ENCODE measurements at regions not wholly inside any gene's neighbourhood (a gene's known extent, or its start where the extent isn't known, plus 50 kb on each side); places are given as distances from the start of the nearest gene placed in this dataset.

DNA sequence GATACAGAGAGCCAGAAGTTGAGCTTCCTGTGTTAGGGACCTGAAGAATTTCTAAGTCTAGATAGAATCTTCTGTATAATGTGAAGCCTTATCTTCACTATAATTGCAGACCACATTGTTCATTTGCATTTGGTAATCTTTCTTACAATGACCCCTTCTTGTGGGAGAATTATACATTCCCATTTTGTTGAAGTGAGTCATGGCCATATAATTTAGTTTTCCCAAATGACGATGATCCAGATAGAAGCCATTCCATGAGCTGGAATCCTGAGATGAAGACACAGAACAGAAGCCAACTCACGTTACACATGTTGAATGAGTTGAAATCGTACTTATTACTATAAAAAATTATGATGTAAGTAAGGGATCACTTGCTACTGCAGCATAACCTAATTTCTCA, 187.8 kb downstream of the TUSC7 start:
- Mint-ChIP-seq H3K27ac (no peak overlapping the region), H3K36me3 (ENCODE audit: low read depth) (no peaks in the 10 kb centered on the region), H3K9me3 (no peaks in the 10 kb centered on the region), H3K4me1 (no peaks in the 10 kb centered on the region), H3K4me3 (no peak overlapping the region), H3K27me3 (ENCODE audit: low read depth, poor library complexity) (peaks cover 5% of the 10 kb centered on the region)
- no peak for DNase-seq
- TF ChIP-seq, protein P1, sequence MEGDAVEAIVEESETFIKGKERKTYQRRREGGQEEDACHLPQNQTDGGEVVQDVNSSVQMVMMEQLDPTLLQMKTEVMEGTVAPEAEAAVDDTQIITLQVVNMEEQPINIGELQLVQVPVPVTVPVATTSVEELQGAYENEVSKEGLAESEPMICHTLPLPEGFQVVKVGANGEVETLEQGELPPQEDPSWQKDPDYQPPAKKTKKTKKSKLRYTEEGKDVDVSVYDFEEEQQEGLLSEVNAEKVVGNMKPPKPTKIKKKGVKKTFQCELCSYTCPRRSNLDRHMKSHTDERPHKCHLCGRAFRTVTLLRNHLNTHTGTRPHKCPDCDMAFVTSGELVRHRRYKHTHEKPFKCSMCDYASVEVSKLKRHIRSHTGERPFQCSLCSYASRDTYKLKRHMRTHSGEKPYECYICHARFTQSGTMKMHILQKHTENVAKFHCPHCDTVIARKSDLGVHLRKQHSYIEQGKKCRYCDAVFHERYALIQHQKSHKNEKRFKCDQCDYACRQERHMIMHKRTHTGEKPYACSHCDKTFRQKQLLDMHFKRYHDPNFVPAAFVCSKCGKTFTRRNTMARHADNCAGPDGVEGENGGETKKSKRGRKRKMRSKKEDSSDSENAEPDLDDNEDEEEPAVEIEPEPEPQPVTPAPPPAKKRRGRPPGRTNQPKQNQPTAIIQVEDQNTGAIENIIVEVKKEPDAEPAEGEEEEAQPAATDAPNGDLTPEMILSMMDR (IDR thresholded peaks at IDR 0.05) = no peak

DNA sequence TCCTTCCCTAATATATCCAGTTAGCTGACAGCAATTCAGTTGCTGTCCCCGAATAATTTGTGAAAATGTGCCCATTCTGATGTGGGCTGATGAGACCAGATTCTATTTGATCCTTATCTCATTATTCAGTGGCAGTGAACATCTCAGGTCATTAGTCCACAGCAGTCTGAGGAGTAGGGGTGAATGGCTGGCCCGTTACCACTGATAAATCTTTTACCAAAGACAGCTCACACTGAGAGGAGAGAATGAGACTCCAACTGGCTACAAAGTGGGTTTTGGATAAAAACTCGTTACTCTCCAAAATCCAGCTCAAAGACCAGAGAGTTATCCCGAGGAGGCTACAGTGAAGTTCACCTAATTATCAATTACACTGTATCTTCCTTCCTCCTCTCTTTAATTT, 189.7 kb downstream of the TUSC7 start:
- Mint-ChIP-seq H3K9me3 (no peaks in the 10 kb centered on the region), H3K36me3 (ENCODE audit: low read depth) (no peaks in the 10 kb centered on the region), H3K4me3 (no peak overlapping the region), H3K4me1 (no peaks in the 10 kb centered on the region), H3K27ac (no peak overlapping the region), H3K27me3 (ENCODE audit: low read depth, poor library complexity) (peaks cover 4% of the 10 kb centered on the region)
- TF ChIP-seq, protein P1 (IDR thresholded peaks at IDR 0.05) = no peak
- no peak for DNase-seq

DNA sequence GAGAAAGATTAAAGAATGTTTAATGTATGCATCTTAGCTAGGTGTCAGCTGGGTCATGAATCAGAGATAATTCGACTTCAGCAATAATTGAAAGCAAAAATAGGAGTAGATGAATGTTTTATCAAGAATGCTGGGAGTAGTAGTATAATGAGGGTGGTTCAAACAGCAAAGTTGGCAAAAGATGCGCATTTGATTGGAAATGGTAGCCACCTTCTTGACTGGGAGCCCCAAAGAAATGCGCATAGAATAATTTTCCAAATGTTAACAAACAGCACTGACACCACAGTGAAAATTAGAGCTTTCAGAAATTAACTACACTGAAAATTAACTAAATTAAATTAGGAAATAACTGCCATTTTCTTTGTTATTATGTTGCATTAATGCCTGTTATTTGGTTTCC, 195.8 kb downstream of the TUSC7 start:
- peaks cover 5% of the 10 kb centered on the region for H3K9me3 Mint-ChIP-seq
- DNase-seq = no peak
- TF ChIP-seq, protein P1 (IDR thresholded peaks at IDR 0.05) = no peak
- no peak overlapping the region for H3K4me3 Mint-ChIP-seq
- no peaks in the 10 kb centered on the region for H3K4me1 Mint-ChIP-seq
- peaks cover 4% of the 10 kb centered on the region for H3K27me3 Mint-ChIP-seq (ENCODE audit: low read depth, poor library complexity)
- H3K27ac Mint-ChIP-seq = no peak overlapping the region
- no peaks in the 10 kb centered on the region for H3K36me3 Mint-ChIP-seq (ENCODE audit: low read depth)

DNA sequence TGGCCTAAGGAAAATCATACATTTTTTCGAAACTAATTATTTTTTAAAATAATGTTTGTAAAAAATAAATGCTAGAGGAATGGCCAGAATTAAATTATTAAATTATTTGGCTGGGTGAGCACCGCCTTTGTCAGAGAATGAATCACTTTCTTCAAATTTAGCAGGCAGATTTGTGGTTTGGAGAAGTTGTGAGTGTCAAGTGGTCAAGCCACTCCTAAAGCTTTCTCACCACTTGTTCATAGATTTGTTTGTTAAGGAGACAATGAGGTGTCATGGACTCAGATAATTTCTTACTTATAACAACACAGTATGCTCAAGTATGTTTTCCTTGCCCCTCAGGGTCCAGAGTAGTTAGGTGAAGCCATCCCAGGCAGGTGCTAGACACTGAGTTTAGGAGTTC, 196.2 kb downstream of the TUSC7 start:
- Mint-ChIP-seq H3K36me3 (ENCODE audit: low read depth) (no peaks in the 10 kb centered on the region), H3K4me1 (no peaks in the 10 kb centered on the region), H3K27ac (no peak overlapping the region), H3K27me3 (ENCODE audit: low read depth, poor library complexity) (peaks cover 4% of the 10 kb centered on the region), H3K9me3 (peaks cover 5% of the 10 kb centered on the region), H3K4me3 (no peak overlapping the region)
- DNase-seq = no peak
- TF ChIP-seq, protein P1 (IDR thresholded peaks at IDR 0.05) = no peak

- Mint-ChIP-seq H3K4me3 (no peak overlapping the region), H3K27ac (no peak overlapping the region), H3K27me3 (ENCODE audit: low read depth, poor library complexity) (no peaks in the 10 kb centered on the region), H3K9me3 (peaks cover 5% of the 10 kb centered on the region), H3K4me1 (no peaks in the 10 kb centered on the region), H3K36me3 (ENCODE audit: low read depth) (no peaks in the 10 kb centered on the region)
- no peak for DNase-seq
- TF ChIP-seq, protein P1 (IDR thresholded peaks at IDR 0.05) = no peak
Observed at GRCh38 chr3:116912116-116912515, 202.5 kb downstream of the TUSC7 start.

DNA sequence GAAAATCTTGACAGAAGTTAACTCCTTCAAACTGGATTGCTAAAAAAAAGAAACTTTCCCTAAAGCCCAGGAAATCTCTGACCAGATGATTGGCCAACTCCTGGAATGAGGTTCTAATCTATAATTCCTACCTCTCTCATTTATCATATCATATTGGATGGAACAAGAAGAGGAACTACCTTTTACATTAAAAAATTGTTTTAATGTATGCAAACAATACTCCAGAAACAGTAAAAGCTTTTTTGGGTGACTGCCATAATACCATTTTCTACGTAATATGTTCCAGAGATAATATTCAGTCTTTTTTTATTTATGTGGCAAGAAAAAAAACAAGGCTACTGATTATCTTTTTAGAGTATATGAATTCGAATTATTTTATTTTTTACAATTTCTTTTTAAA, 204.4 kb downstream of the TUSC7 start:
- DNase-seq = no peak
- no peaks in the 10 kb centered on the region for H3K9me3 Mint-ChIP-seq
- no peak overlapping the region for H3K4me3 Mint-ChIP-seq
- H3K27me3 Mint-ChIP-seq (ENCODE audit: low read depth, poor library complexity) = no peaks in the 10 kb centered on the region
- TF ChIP-seq, protein P1 (IDR thresholded peaks at IDR 0.05) = no peak
- H3K27ac Mint-ChIP-seq = no peak overlapping the region
- H3K4me1 Mint-ChIP-seq = no peaks in the 10 kb centered on the region
- H3K36me3 Mint-ChIP-seq (ENCODE audit: low read depth) = no peaks in the 10 kb centered on the region

All from nephron progenitor cell (in vitro differentiated cells).